ENCODE measurements at regions not wholly inside any gene's neighbourhood (a gene's known extent, or its start where the extent isn't known, plus 50 kb on each side); places are given as distances from the start of the nearest gene placed in this dataset.

DNA sequence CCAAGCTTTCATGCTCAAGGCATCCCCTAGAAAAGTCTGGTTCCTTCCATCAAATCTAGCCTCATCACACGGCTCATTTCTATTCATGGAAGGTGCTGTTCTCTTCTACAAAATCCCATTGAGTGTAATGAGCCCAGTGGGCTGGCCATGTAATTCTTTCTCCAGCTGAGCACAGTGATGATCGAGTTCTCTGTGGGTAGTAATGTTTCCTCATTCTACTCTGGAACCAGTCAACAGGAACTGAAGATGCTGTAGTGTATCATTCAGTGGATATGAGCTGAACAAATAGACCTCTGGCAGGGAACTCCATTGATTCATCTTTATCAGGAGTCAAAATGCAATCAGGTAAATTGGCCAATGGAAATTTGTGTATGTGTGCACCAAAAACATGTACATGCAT, 149.2 kb downstream of the LRRC70 start:
- ChIA-PET POLR2A (ENCODE audit: low non-redundant PET) (no interaction called here), CTCF (no interaction called here)
- no peak for DNase-seq (ENCODE audit: low spot score)
- no peak overlapping the region for H3K27ac ChIP-seq
- TF ChIP-seq, protein P1, sequence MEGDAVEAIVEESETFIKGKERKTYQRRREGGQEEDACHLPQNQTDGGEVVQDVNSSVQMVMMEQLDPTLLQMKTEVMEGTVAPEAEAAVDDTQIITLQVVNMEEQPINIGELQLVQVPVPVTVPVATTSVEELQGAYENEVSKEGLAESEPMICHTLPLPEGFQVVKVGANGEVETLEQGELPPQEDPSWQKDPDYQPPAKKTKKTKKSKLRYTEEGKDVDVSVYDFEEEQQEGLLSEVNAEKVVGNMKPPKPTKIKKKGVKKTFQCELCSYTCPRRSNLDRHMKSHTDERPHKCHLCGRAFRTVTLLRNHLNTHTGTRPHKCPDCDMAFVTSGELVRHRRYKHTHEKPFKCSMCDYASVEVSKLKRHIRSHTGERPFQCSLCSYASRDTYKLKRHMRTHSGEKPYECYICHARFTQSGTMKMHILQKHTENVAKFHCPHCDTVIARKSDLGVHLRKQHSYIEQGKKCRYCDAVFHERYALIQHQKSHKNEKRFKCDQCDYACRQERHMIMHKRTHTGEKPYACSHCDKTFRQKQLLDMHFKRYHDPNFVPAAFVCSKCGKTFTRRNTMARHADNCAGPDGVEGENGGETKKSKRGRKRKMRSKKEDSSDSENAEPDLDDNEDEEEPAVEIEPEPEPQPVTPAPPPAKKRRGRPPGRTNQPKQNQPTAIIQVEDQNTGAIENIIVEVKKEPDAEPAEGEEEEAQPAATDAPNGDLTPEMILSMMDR (conservative IDR thresholded peaks at IDR 0.05; ENCODE audit: low read depth) = no peak

DNA sequence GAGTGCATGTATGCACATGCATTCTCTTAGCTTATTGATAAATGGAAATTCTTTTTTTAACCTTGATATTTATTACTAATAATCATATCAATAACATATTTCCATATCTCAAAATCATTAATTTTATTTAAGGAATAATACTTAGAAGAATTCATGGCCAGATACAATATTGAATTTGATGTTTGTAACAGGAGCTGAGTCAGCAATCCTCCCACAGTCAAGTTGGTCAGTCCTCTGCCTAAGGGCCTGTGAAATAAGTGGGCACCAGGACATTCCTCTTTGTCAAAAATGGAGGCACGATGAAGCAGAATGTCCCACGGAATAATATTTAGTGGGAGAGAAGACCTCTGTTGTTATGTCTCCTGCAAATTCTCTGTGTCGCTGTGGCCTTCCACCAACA, 148.6 kb downstream of the LRRC70 start:
- H3K27ac ChIP-seq = no peak overlapping the region
- TF ChIP-seq, protein P1 (conservative IDR thresholded peaks at IDR 0.05; ENCODE audit: low read depth) = no peak
- DNase-seq (ENCODE audit: low spot score) = no peak
- ChIA-PET CTCF (no interaction called here), POLR2A (ENCODE audit: low non-redundant PET) (no interaction called here)

DNA sequence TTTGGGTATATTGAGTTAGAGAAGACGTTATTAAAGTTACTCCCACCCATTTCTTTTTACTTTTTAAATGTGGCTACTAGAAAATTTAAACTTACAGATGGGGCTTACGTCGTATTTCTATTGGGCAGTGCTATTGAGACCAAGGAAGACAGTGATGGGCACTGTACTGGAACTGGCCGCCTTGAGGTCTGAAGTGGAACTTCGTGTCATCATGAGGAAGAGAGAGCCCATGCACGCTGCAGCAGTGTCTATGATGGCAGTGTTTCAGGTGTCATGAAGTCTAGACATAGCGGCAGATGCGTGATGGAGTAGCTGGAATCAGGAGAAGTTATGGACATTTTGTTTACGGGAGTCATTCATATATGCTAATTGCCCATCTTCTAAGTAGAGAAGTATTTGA, 143.7 kb downstream of the LRRC70 start:
- ChIA-PET POLR2A (ENCODE audit: low non-redundant PET) (no interaction called here), CTCF (no interaction called here)
- H3K27ac ChIP-seq = no peak overlapping the region
- no peak for DNase-seq (ENCODE audit: low spot score)
- TF ChIP-seq, protein P1 (conservative IDR thresholded peaks at IDR 0.05; ENCODE audit: low read depth) = no peak

- ChIA-PET CTCF (interaction anchor here (0.6 to 0.9 kb wide), 3 partner anchors 59 to 178 kb away, joined by 3 read pairs; no protein-coding TSS in a partner anchor), POLR2A (ENCODE audit: low non-redundant PET) (no interaction called here)
- peak; percentile 36 for DNase-seq (ENCODE audit: low spot score)
- no peak overlapping the region for H3K27ac ChIP-seq
- TF ChIP-seq, protein P1 (conservative IDR thresholded peaks at IDR 0.05; ENCODE audit: low read depth) = peak; percentile 22; the same call in 1 of the 2 replicates
Observed at GRCh38 chr5:62720031-62720441, 141.4 kb downstream of the LRRC70 start.

GRCh38 chr5:62719061-62719720, 140.6 kb downstream of the LRRC70 start:
- DNase-seq (ENCODE audit: low spot score) = no peak
- CTCF ChIA-PET = interaction anchor here (0.7 to 0.9 kb wide), 2 partner anchors 60 to 956 kb away, joined by 3 read pairs; no protein-coding TSS in a partner anchor
- TF ChIP-seq, protein P1 (conservative IDR thresholded peaks at IDR 0.05; ENCODE audit: low read depth) = no peak
- POLR2A ChIA-PET (ENCODE audit: low non-redundant PET) = no interaction called here
- H3K27ac ChIP-seq = no peak overlapping the region

GRCh38 chr5:62718324-62718723, 139.7 kb downstream of the LRRC70 start:
- no peak for DNase-seq (ENCODE audit: low spot score)
- ChIA-PET CTCF (interaction anchor here (0.6 kb wide), 1 partner anchor 516 kb away, joined by 3 read pairs; no protein-coding TSS in a partner anchor), POLR2A (ENCODE audit: low non-redundant PET) (no interaction called here)
- TF ChIP-seq, protein P1 (conservative IDR thresholded peaks at IDR 0.05; ENCODE audit: low read depth) = no peak
- no peak overlapping the region for H3K27ac ChIP-seq

Measured in RWPE1 (cell line).